ENCODE measurements at regions not wholly inside any gene's neighbourhood (a gene's known extent, or its start where the extent isn't known, plus 50 kb on each side); places are given as distances from the start of the nearest gene placed in this dataset.
A peak's percentile ranks its signal among the peaks of the same experiment; 100 is the strongest.

DNA sequence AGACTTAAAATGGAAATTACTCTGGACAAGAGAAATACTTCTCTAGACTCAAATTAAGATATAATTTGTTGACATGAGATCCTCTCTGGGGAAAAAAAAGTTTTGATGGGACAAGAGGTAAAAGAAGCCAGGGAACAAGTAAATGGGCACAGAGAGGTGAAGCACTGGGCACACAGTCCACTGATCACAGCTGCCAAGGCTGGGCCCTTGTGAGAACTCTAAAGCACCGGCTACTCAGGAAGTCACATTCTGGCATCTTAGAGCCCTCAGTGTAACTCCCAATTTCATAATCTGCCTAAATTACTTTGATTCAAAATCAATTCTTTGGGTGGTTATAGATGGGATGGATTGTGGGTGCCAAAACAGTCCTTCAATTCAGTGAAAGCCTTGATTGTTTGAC, 123.2 kb upstream of the CACNA2D1 start:
- Histone ChIP-seq H3K9me2 (ENCODE audit: insufficient read depth) (no peaks in the 10 kb centered on the region), H4K20me1 (replicated peaks; ENCODE audit: insufficient read depth) (no peaks in the 10 kb centered on the region), H3K4me1 (ENCODE audit: insufficient read depth) (no peaks in the 10 kb centered on the region), H2AFZ (no peak overlapping the region), H3F3A (replicated peaks; ENCODE audit: low read depth) (no peaks in the 10 kb centered on the region), H3K36me3 (ENCODE audit: insufficient read depth) (no peaks in the 10 kb centered on the region), H3K27me3 (ENCODE audit: insufficient read depth) (no peaks in the 10 kb centered on the region), H3K4me2 (no peak overlapping the region), H3K4me3 (no peak overlapping the region), H3K79me2 (replicated peaks; ENCODE audit: insufficient read depth) (no peaks in the 10 kb centered on the region), H3K27ac (ENCODE audit: low read depth) (no peak overlapping the region)
- H3K36me3 Mint-ChIP-seq (ENCODE audit: low read depth), result no peaks in the 10 kb centered on the region
- H3K27ac Mint-ChIP-seq, result no peak overlapping the region
- no peaks in the 10 kb centered on the region; the same call in 2 of the 3 replicates for H3K9me3 Mint-ChIP-seq
- H3K4me1 Mint-ChIP-seq, result no peaks in the 10 kb centered on the region; the same call in 2 of the 3 replicates
- TF ChIP-seq, protein P1, sequence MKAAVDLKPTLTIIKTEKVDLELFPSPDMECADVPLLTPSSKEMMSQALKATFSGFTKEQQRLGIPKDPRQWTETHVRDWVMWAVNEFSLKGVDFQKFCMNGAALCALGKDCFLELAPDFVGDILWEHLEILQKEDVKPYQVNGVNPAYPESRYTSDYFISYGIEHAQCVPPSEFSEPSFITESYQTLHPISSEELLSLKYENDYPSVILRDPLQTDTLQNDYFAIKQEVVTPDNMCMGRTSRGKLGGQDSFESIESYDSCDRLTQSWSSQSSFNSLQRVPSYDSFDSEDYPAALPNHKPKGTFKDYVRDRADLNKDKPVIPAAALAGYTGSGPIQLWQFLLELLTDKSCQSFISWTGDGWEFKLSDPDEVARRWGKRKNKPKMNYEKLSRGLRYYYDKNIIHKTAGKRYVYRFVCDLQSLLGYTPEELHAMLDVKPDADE (IDR thresholded peaks at IDR 0.05), result no peak
- TF ChIP-seq ZNF114 (CRISPR knock-in tag; IDR thresholded peaks at IDR 0.05) (no peak), EZH2phosphoT487 (IDR thresholded peaks at IDR 0.05; ENCODE audit: unreplicated experiment) (no peak), JUNB (IDR thresholded peaks at IDR 0.05; ENCODE audit: unreplicated experiment) (no peak)
- peaks cover 2% of the 10 kb centered on the region for H3K27me3 Mint-ChIP-seq (ENCODE audit: insufficient read depth, low read depth, poor library complexity)
- ATAC-seq (no peak), DNase-seq (ENCODE audit: low spot score) (no peak)
- no peak overlapping the region for H3K4me3 Mint-ChIP-seq

DNA sequence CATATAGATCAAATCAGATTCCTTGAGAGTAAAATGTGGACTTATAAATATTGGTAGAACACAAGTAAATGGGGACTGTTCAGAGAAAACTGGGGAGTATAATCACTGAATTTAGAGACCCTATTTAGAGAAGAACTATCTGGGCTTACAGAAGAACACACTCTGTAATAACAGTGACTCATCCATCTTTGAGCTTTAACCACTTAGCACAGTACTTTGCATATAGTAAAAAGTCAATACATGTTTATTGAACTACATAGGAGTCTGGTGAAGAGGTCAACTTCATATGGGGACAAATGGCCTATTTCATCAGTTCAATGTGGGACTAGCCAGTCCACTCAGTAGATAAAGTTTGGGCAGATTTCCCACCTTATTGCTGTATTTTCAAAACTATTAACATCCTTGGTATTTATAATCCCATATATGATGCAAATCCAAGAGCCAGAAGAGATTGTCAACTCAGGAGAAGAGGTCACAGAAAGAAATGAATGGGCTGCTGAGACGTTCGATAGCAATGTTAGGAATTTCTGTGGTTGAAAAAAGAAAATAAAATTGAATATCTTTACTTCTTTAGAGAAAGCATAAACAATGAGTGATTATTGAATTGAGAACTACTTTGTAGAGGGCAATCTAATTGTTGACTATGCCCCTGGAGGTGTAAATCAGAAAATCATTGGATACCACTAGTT, 119.3 kb upstream of the CACNA2D1 start:
- Mint-ChIP-seq H3K27ac (no peak overlapping the region), H3K4me1 (peaks cover 6% of the 10 kb centered on the region), H3K4me3 (no peak overlapping the region), H3K9me3 (no peaks in the 10 kb centered on the region), H3K27me3 (ENCODE audit: insufficient read depth, low read depth, poor library complexity) (peaks cover 2% of the 10 kb centered on the region), H3K36me3 (ENCODE audit: low read depth) (no peaks in the 10 kb centered on the region)
- Histone ChIP-seq H3K9me2 (ENCODE audit: insufficient read depth) (no peaks in the 10 kb centered on the region), H3K27ac (ENCODE audit: low read depth) (no peak overlapping the region), H3K79me2 (replicated peaks; ENCODE audit: insufficient read depth) (no peaks in the 10 kb centered on the region), H4K20me1 (replicated peaks; ENCODE audit: insufficient read depth) (no peaks in the 10 kb centered on the region), H3F3A (replicated peaks; ENCODE audit: low read depth) (no peaks in the 10 kb centered on the region), H3K4me3 (no peak overlapping the region), H2AFZ (no peak overlapping the region), H3K4me1 (ENCODE audit: insufficient read depth) (peaks cover 4% of the 10 kb centered on the region; the same call in 1 of the 2 replicates), H3K36me3 (ENCODE audit: insufficient read depth) (no peaks in the 10 kb centered on the region), H3K4me2 (no peak overlapping the region), H3K27me3 (ENCODE audit: insufficient read depth) (no peaks in the 10 kb centered on the region)
- ATAC-seq (no peak), DNase-seq (ENCODE audit: low spot score) (peak; percentile 14)
- TF ChIP-seq, protein P2, sequence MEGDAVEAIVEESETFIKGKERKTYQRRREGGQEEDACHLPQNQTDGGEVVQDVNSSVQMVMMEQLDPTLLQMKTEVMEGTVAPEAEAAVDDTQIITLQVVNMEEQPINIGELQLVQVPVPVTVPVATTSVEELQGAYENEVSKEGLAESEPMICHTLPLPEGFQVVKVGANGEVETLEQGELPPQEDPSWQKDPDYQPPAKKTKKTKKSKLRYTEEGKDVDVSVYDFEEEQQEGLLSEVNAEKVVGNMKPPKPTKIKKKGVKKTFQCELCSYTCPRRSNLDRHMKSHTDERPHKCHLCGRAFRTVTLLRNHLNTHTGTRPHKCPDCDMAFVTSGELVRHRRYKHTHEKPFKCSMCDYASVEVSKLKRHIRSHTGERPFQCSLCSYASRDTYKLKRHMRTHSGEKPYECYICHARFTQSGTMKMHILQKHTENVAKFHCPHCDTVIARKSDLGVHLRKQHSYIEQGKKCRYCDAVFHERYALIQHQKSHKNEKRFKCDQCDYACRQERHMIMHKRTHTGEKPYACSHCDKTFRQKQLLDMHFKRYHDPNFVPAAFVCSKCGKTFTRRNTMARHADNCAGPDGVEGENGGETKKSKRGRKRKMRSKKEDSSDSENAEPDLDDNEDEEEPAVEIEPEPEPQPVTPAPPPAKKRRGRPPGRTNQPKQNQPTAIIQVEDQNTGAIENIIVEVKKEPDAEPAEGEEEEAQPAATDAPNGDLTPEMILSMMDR (conservative IDR thresholded peaks at IDR 0.05; ENCODE audit: low read depth in 2 of 2), result no peak
- TF ChIP-seq NANOG (IDR thresholded peaks at IDR 0.05; ENCODE audit: borderline replicate concordance) (no peak), CREB1 (CRISPR knock-in tag; IDR thresholded peaks at IDR 0.05; ENCODE audit: low read depth) (no peak), EZH2 (IDR thresholded peaks at IDR 0.05; ENCODE audit: low read depth, unreplicated experiment) (no peak), ZNF331 (CRISPR knock-in tag; IDR thresholded peaks at IDR 0.05; ENCODE audit: low read depth) (no peak), ZNF114 (CRISPR knock-in tag; IDR thresholded peaks at IDR 0.05) (no peak)
- TF ChIP-seq, protein P3, sequence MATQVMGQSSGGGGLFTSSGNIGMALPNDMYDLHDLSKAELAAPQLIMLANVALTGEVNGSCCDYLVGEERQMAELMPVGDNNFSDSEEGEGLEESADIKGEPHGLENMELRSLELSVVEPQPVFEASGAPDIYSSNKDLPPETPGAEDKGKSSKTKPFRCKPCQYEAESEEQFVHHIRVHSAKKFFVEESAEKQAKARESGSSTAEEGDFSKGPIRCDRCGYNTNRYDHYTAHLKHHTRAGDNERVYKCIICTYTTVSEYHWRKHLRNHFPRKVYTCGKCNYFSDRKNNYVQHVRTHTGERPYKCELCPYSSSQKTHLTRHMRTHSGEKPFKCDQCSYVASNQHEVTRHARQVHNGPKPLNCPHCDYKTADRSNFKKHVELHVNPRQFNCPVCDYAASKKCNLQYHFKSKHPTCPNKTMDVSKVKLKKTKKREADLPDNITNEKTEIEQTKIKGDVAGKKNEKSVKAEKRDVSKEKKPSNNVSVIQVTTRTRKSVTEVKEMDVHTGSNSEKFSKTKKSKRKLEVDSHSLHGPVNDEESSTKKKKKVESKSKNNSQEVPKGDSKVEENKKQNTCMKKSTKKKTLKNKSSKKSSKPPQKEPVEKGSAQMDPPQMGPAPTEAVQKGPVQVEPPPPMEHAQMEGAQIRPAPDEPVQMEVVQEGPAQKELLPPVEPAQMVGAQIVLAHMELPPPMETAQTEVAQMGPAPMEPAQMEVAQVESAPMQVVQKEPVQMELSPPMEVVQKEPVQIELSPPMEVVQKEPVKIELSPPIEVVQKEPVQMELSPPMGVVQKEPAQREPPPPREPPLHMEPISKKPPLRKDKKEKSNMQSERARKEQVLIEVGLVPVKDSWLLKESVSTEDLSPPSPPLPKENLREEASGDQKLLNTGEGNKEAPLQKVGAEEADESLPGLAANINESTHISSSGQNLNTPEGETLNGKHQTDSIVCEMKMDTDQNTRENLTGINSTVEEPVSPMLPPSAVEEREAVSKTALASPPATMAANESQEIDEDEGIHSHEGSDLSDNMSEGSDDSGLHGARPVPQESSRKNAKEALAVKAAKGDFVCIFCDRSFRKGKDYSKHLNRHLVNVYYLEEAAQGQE (IDR thresholded peaks at IDR 0.05; ENCODE audit: unreplicated experiment), result no peak
- TF ChIP-seq, protein P1 (IDR thresholded peaks at IDR 0.05), result no peak

All from GM23338 (cell line).